ENCODE measurements at regions not wholly inside any gene's neighbourhood (a gene's known extent, or its start where the extent isn't known, plus 50 kb on each side); places are given as distances from the start of the nearest gene placed in this dataset.

DNA sequence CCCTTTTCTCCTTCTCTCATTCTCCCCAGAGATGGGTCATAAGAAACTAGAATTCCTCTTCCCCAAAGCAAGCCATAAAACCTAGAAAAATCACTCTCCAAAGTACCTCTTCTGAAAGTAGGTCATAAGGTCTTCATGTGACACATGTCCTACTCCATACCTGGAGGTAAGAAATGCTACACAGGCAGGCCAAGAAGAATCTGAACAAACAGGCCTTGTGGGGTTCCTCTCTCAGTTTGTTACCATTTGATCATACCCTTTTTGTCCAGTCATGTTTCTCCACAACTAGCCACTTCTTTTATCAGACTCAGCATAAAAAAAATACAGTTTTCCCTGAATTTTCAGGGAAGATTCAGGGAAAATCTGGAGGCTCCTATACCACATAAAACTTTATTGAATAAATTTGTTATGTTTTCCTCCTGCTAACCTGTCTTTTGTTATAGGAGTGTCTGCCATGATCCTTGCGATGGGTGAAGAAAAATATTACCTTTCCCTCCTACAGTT lies 134.4 kb upstream of the LMO4 start:
- TF ChIP-seq FOXM1 (IDR thresholded peaks at IDR 0.05; ENCODE audit: borderline replicate concordance, low read depth) (no peak), NFIC (IDR thresholded peaks at IDR 0.05) (no peak), EGR1 (IDR thresholded peaks at IDR 0.05) (no peak), CEBPB (IDR thresholded peaks at IDR 0.05) (no peak), RAD21 (IDR thresholded peaks at IDR 0.05; ENCODE audit: low read depth) (no peak), ZBTB7A (IDR thresholded peaks at IDR 0.05; ENCODE audit: low read depth) (no peak), YY1 (IDR thresholded peaks at IDR 0.05; ENCODE audit: low read depth) (no peak), TCF12 (IDR thresholded peaks at IDR 0.05; ENCODE audit: low read depth) (no peak), EP300 (IDR thresholded peaks at IDR 0.05; ENCODE audit: borderline replicate concordance) (no peak), CREB1 (IDR thresholded peaks at IDR 0.05; ENCODE audit: low read depth) (no peak), TAF1 (IDR thresholded peaks at IDR 0.05; ENCODE audit: low read depth) (no peak)
- TF ChIP-seq, protein P1, sequence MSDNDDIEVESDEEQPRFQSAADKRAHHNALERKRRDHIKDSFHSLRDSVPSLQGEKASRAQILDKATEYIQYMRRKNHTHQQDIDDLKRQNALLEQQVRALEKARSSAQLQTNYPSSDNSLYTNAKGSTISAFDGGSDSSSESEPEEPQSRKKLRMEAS (IDR thresholded peaks at IDR 0.05), result no peak
- TF ChIP-seq, protein P2, sequence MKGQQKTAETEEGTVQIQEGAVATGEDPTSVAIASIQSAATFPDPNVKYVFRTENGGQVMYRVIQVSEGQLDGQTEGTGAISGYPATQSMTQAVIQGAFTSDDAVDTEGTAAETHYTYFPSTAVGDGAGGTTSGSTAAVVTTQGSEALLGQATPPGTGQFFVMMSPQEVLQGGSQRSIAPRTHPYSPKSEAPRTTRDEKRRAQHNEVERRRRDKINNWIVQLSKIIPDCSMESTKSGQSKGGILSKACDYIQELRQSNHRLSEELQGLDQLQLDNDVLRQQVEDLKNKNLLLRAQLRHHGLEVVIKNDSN (IDR thresholded peaks at IDR 0.05), result no peak
- TF ChIP-seq, protein P3, sequence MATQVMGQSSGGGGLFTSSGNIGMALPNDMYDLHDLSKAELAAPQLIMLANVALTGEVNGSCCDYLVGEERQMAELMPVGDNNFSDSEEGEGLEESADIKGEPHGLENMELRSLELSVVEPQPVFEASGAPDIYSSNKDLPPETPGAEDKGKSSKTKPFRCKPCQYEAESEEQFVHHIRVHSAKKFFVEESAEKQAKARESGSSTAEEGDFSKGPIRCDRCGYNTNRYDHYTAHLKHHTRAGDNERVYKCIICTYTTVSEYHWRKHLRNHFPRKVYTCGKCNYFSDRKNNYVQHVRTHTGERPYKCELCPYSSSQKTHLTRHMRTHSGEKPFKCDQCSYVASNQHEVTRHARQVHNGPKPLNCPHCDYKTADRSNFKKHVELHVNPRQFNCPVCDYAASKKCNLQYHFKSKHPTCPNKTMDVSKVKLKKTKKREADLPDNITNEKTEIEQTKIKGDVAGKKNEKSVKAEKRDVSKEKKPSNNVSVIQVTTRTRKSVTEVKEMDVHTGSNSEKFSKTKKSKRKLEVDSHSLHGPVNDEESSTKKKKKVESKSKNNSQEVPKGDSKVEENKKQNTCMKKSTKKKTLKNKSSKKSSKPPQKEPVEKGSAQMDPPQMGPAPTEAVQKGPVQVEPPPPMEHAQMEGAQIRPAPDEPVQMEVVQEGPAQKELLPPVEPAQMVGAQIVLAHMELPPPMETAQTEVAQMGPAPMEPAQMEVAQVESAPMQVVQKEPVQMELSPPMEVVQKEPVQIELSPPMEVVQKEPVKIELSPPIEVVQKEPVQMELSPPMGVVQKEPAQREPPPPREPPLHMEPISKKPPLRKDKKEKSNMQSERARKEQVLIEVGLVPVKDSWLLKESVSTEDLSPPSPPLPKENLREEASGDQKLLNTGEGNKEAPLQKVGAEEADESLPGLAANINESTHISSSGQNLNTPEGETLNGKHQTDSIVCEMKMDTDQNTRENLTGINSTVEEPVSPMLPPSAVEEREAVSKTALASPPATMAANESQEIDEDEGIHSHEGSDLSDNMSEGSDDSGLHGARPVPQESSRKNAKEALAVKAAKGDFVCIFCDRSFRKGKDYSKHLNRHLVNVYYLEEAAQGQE (IDR thresholded peaks at IDR 0.05; ENCODE audit: low read depth), result no peak

DNA sequence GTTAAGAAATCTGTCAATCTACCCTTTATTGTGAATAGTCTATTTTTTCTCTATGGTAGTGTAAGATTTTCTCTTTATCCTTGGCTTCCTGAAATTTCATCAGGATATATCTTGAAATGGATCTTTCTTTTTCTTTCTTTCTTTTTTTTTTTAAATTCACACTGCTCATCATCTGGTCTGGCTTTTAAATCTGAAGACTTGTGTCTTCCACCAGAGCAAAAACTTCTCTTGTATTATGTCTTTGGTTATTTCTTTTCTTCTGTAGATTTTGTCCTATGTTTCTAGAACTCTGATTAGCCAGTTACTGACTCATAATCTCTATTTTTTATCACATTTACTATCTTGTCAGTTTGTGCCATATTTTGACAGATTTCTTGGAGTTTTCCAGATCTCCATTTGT lies 133.8 kb upstream of the LMO4 start:
- TF ChIP-seq, protein P2 (IDR thresholded peaks at IDR 0.05), result no peak
- TF ChIP-seq TAF1 (IDR thresholded peaks at IDR 0.05; ENCODE audit: low read depth) (no peak), CEBPB (IDR thresholded peaks at IDR 0.05) (no peak), NFIC (IDR thresholded peaks at IDR 0.05) (no peak), CREB1 (IDR thresholded peaks at IDR 0.05; ENCODE audit: low read depth) (no peak), TCF12 (IDR thresholded peaks at IDR 0.05; ENCODE audit: low read depth) (no peak), EGR1 (IDR thresholded peaks at IDR 0.05) (no peak), RAD21 (IDR thresholded peaks at IDR 0.05; ENCODE audit: low read depth) (no peak), YY1 (IDR thresholded peaks at IDR 0.05; ENCODE audit: low read depth) (no peak)
- TF ChIP-seq, protein P1 (IDR thresholded peaks at IDR 0.05), result no peak

DNA sequence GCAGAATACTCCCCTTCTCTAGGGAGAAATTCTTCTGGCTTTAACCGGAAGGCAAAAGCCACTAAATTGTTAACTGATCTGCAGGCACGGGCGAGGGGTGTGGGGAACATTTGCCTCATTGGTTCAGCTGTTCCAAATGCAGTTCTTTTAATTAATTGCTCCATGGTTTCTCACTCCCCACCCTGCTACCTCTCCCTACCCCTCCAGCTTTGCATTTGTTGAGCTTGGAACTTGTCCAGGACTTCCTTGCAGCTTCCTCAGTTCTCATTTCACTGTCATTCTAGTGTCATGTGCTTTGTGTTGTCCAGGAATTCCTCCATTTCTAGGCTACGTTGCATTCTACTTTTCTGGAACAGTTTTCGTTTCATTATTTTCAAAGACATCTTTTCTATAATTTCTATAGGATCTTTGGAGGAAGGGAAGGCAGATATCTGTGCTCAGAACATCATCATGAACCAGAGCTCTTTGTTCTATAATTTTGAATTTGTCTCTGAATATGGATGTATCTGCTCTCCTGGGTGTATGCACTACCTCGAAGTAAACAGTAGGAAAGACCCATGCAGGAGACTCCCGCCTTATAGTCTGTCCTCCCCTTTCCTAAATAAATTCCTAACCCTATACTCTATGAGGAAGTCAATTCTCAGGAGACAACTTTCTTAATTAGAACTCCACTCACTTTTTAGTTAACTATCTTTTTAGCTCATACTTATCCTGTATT lies 132.4 kb upstream of the LMO4 start:
- TF ChIP-seq CREB1 (IDR thresholded peaks at IDR 0.05; ENCODE audit: low read depth), result no peak
- no peak for TF ChIP-seq TAF1 (IDR thresholded peaks at IDR 0.05; ENCODE audit: low read depth)
- TF ChIP-seq, protein P2 (IDR thresholded peaks at IDR 0.05), result no peak
- TF ChIP-seq, protein P1 (IDR thresholded peaks at IDR 0.05), result no peak
- no peak for TF ChIP-seq NFIC (IDR thresholded peaks at IDR 0.05)
- no peak for TF ChIP-seq EGR1 (IDR thresholded peaks at IDR 0.05)
- no peak for TF ChIP-seq RAD21 (IDR thresholded peaks at IDR 0.05; ENCODE audit: low read depth)
- no peak for TF ChIP-seq CEBPB (IDR thresholded peaks at IDR 0.05)
- TF ChIP-seq, protein P3 (IDR thresholded peaks at IDR 0.05; ENCODE audit: low read depth), result no peak
- TF ChIP-seq TEAD4 (IDR thresholded peaks at IDR 0.05), result no peak

DNA sequence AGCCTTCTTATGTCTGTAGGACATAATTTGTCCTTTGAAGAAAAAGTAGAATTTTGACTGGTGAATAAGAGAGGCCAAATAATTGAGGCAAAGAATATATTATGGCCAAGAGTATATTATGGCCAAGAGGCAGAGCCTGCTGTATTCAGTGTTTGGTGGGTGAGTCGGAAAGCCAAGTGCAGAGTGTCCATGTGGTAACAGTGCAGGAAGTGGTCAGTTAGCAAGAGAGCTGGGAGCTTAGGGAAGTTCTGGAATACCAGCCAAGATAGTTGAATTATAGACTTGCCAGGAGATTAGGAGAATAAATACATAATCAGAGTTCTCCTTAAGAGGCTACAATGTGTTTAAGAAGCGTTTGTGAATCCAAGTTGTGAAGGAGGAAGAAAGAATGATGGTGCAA lies 131.5 kb upstream of the LMO4 start:
- TF ChIP-seq TCF12 (IDR thresholded peaks at IDR 0.05; ENCODE audit: low read depth), result no peak
- no peak for TF ChIP-seq CREB1 (IDR thresholded peaks at IDR 0.05; ENCODE audit: low read depth)
- no peak for TF ChIP-seq CEBPB (IDR thresholded peaks at IDR 0.05)
- TF ChIP-seq FOXM1 (IDR thresholded peaks at IDR 0.05; ENCODE audit: borderline replicate concordance, low read depth), result no peak
- TF ChIP-seq, protein P2 (IDR thresholded peaks at IDR 0.05), result no peak
- TF ChIP-seq EGR1 (IDR thresholded peaks at IDR 0.05), result no peak
- TF ChIP-seq, protein P1 (IDR thresholded peaks at IDR 0.05), result no peak
- TF ChIP-seq NFIC (IDR thresholded peaks at IDR 0.05), result no peak
- TF ChIP-seq EP300 (IDR thresholded peaks at IDR 0.05; ENCODE audit: borderline replicate concordance), result no peak
